Vagina (tissue), 2 donors: ENCODE measurements at regions not wholly inside any gene's neighbourhood (a gene's known extent, or its start where the extent isn't known, plus 50 kb on each side); places are given as distances from the start of the nearest gene placed in this dataset.
"Not testable (repeated sequence)": the region's sequence is repeated elsewhere in the genome, so short reads cannot be mapped to it uniquely, and the experiment has no call there.

Source experiments
- CTCF ChIP-seq, 3 experiments: fragments of 450-650 bp in 2 of 3; fragments of 200-600 bp in 1 of 3; sonication (generic) in 1 of 3; IDR thresholded peaks; one replicate each; pipeline ENCODE4 v1.5.1; 2017 to 2019; ENCODE audit warnings: antibody characterized with exemption in 3 of 3, mild to moderate bottlenecking in 2 of 3, moderate library complexity in 2 of 3
- POLR2A ChIP-seq, 2 donors: fragments of 450-650 bp; IDR thresholded peaks; one replicate each; pipeline ENCODE4 v1.6.1; 2017; ENCODE audit warnings: antibody characterized with exemption in 2 of 2, mild to moderate bottlenecking in 2 of 2, moderate library complexity in 2 of 2
- POLR2AphosphoS5 ChIP-seq, 2 donors: sonication (generic); formaldehyde crosslinking; IDR thresholded peaks; one replicate each; pipeline ENCODE4 v1.9.0; 2017; ENCODE audit warnings: antibody characterized with exemption in 2 of 2, mild to moderate bottlenecking in 2 of 2, low read depth in 1 of 2; ENCODE audit not compliant: insufficient read depth in 1 of 2

GRCh38 chr4:160746585-160746984, 1417.2 kb downstream of the FSTL5 start:
- TF ChIP-seq POLR2AphosphoS5 (IDR thresholded peaks at IDR 0.05; ENCODE audit: insufficient read depth in 1 of 2, low read depth in 1 of 2); CTCF (IDR thresholded peaks at IDR 0.05); POLR2A (IDR thresholded peaks at IDR 0.05): not testable (repeated sequence)
